H1 (cell line): ENCODE measurements at regions not wholly inside any gene's neighbourhood (a gene's known extent, or its start where the extent isn't known, plus 50 kb on each side); places are given as distances from the start of the nearest gene placed in this dataset.

Source experiments
- CTCF ChIA-PET: fragments of 300-600 bp; sonication (Branson Sonifier 250); formaldehyde crosslinking; loops from one replicate; lab custom pipeline; 2021; ENCODE audit not compliant: partially characterized antibody; lab: Charles Lee
- POLR2A ChIA-PET: fragments of 300-600 bp; sonication (Branson Sonifier 250); formaldehyde crosslinking; loops from one replicate; lab custom pipeline; 2021; ENCODE audit warnings: inconsistent platforms; ENCODE audit not compliant: partially characterized antibody; lab: Charles Lee
- DNase-seq, 2 experiments: peaks; one replicate each; pipeline versions ENCODE4 v3.0.0 to v3.0.0-alpha.2; 2010 to 2022; ENCODE audit warnings: low spot score in 2 of 2, low read depth in 1 of 2, mixed read lengths in 1 of 2
- FAIRE-seq: peaks from 2 replicates; lab custom pipeline; 2011; peaks lifted over from hg19 to GRCh38; lab: Jason Lieb, UNC
- H2AFZ ChIP-seq: 2 replicates; pipeline ENCODE4 v1.8.1; 2012; ENCODE audit warnings: low read length, inconsistent platforms
- H2AK5ac ChIP-seq: 2 replicates; pipeline ENCODE4 v1.6.1; 2013; ENCODE audit warnings: low read depth, low read length
- H2BK120ac ChIP-seq: replicated peaks from 2 replicates; pipeline ENCODE3; 2013; ENCODE audit warnings: low read depth, low read length, inconsistent platforms
- H2BK12ac ChIP-seq: 2 replicates; pipeline ENCODE4 v1.6.1; 2013; ENCODE audit warnings: low read depth, low read length
- H2BK15ac ChIP-seq: 2 replicates; pipeline ENCODE4 v1.6.1; 2013; ENCODE audit warnings: low read length
- H2BK20ac ChIP-seq: 2 replicates; pipeline ENCODE4 v1.6.1; 2013; ENCODE audit warnings: low read length
- H2BK5ac ChIP-seq: 2 replicates; pipeline ENCODE4 v1.6.1; 2013; ENCODE audit warnings: low read depth, low read length
- H3K14ac ChIP-seq: 2 replicates; pipeline ENCODE4 v1.6.1; 2013; ENCODE audit warnings: inconsistent platforms; ENCODE audit not compliant: insufficient read length
- H3K18ac ChIP-seq: 2 replicates; pipeline ENCODE4 v1.6.1; 2013; ENCODE audit warnings: low read length; ENCODE audit errors: extremely low read depth
- H3K23ac ChIP-seq: 2 replicates; pipeline ENCODE4 v1.6.1; 2013; ENCODE audit warnings: inconsistent platforms; ENCODE audit not compliant: insufficient read length
- H3K23me2 ChIP-seq: 2 replicates; pipeline ENCODE4 v1.6.1; 2013; ENCODE audit warnings: low read depth, low read length
- H3K27ac ChIP-seq: 2 replicates; pipeline ENCODE4 v1.6.1; 2011; ENCODE audit warnings: low read depth, low read length, inconsistent platforms
- H3K27me3 ChIP-seq, 4 experiments: replicated peaks in 1 of 4; 1 replicate in 1 of 4; 2 replicates in 3 of 4; pipeline versions ENCODE4 v1.6.1 to v1.8.1; 2011 to 2013; ENCODE audit warnings: low read length in 3 of 4, mild to moderate bottlenecking in 3 of 4, inconsistent platforms in 2 of 4, mixed read lengths in 2 of 4, moderate library complexity in 1 of 4; ENCODE audit not compliant: control insufficient read depth in 3 of 4, insufficient read depth in 3 of 4; ENCODE audit errors: extremely low read depth in 1 of 4
- H3K36me3 ChIP-seq, 4 experiments: 2 replicates each; pipeline versions ENCODE4 v1.6.1 to v1.8.1; 2011 to 2013; ENCODE audit warnings: mild to moderate bottlenecking in 4 of 4, low read length in 3 of 4, moderate library complexity in 2 of 4, control low read depth in 1 of 4, inconsistent platforms in 1 of 4; ENCODE audit not compliant: insufficient read depth in 4 of 4, control insufficient read depth in 2 of 4
- H3K4ac ChIP-seq: replicated peaks from 2 replicates; pipeline ENCODE3; 2013; ENCODE audit warnings: low read length, low read depth, mixed read lengths, inconsistent platforms; ENCODE audit not compliant: insufficient read length
- H3K4me1 ChIP-seq, 4 experiments: replicated peaks in 1 of 4; 1 replicate in 1 of 4; 2 replicates in 3 of 4; pipeline versions ENCODE4 v1.6.1 to v1.8.1; 2011 to 2013; ENCODE audit warnings: low read length in 3 of 4, inconsistent platforms in 2 of 4, mixed read lengths in 1 of 4; ENCODE audit not compliant: insufficient read depth in 4 of 4, control insufficient read depth in 3 of 4
- H3K4me2 ChIP-seq, 2 experiments: 2 replicates each; pipeline versions ENCODE4 v1.6.1 to v1.8.1; 2011 to 2013; ENCODE audit warnings: low read depth in 2 of 2, low read length in 2 of 2, control low read depth in 1 of 2, inconsistent platforms in 1 of 2, mild to moderate bottlenecking in 1 of 2; ENCODE audit not compliant: insufficient read depth in 1 of 2
- H3K4me3 ChIP-seq, 4 experiments: fragments of 200-600, 300-600 bp in 1 of 4; sonication (generic), shearing (Covaris generic), sonication (Bioruptor Twin) in 1 of 4; 2 replicates each; pipeline versions ENCODE4 v1.5.1 to v1.8.1; 2011 to 2016; ENCODE audit warnings: low read length in 4 of 4, low read depth in 3 of 4, control low read depth in 2 of 4, inconsistent platforms in 2 of 4, mild to moderate bottlenecking in 2 of 4, mixed read lengths in 1 of 4, moderate library complexity in 1 of 4; ENCODE audit not compliant: insufficient read depth in 2 of 4; ENCODE audit errors: extremely low read depth in 1 of 4
- H3K56ac ChIP-seq: replicated peaks from 2 replicates; pipeline ENCODE3; 2013; ENCODE audit warnings: low read depth, mild to moderate bottlenecking, mixed read lengths, low read length, inconsistent platforms; ENCODE audit not compliant: insufficient read length
- H3K79me1 ChIP-seq: 2 replicates; pipeline ENCODE4 v1.6.1; 2013; ENCODE audit warnings: low read depth, low read length, control low read depth
- H3K79me2 ChIP-seq, 2 experiments: 2 replicates each; pipeline versions ENCODE4 v1.6.1 to v1.8.1; 2012 to 2013; ENCODE audit warnings: low read length in 2 of 2, mild to moderate bottlenecking in 2 of 2, inconsistent platforms in 1 of 2; ENCODE audit not compliant: insufficient read depth in 2 of 2, control insufficient read depth in 1 of 2
- H3K9ac ChIP-seq, 4 experiments: replicated peaks in 1 of 4; 1 replicate in 1 of 4; 2 replicates in 3 of 4; pipeline versions ENCODE4 v1.6.1 to v1.8.1; 2011 to 2013; ENCODE audit warnings: low read depth in 3 of 4, low read length in 3 of 4, control low read depth in 2 of 4, mild to moderate bottlenecking in 2 of 4, moderate library complexity in 2 of 4, inconsistent platforms in 1 of 4; ENCODE audit errors: extremely low read depth in 1 of 4
- H3K9me3 ChIP-seq, 2 experiments: 2 replicates each; pipeline versions ENCODE4 v1.6.1 to v1.8.1; 2012 to 2013; ENCODE audit warnings: mild to moderate bottlenecking in 2 of 2, moderate library complexity in 2 of 2, control low read depth in 1 of 2, inconsistent platforms in 1 of 2, low read depth in 1 of 2, low read length in 1 of 2, mixed read lengths in 1 of 2; ENCODE audit not compliant: insufficient read depth in 2 of 2
- H4K20me1 ChIP-seq, 2 experiments: replicated peaks in 1 of 2; 2 replicates each; pipeline versions ENCODE3 to v1.8.1; 2011 to 2013; ENCODE audit warnings: inconsistent platforms in 2 of 2, low read length in 2 of 2, mild to moderate bottlenecking in 1 of 2; ENCODE audit not compliant: insufficient read depth in 2 of 2, control insufficient read depth in 1 of 2
- H4K5ac ChIP-seq: 2 replicates; pipeline ENCODE4 v1.6.1; 2013; ENCODE audit warnings: low read length, low read depth, mixed read lengths, inconsistent platforms; ENCODE audit not compliant: insufficient read length
- H4K8ac ChIP-seq: 2 replicates; pipeline ENCODE4 v1.8.0; 2013; ENCODE audit warnings: mild to moderate bottlenecking, moderate library complexity, low read length, inconsistent platforms; ENCODE audit not compliant: insufficient read depth; ENCODE audit errors: extremely low read depth
- H4K91ac ChIP-seq: replicated peaks from 2 replicates; pipeline ENCODE3; 2013; ENCODE audit warnings: low read length, mixed read lengths, inconsistent platforms; ENCODE audit not compliant: insufficient read length
- JUND ChIP-seq: IDR thresholded peaks from 2 replicates; pipeline ENCODE4 v1.6.1; 2011; ENCODE audit warnings: mild to moderate bottlenecking, improper control_type of control experiment, low read length
- WGBS, 2 experiments: shearing (Covaris generic) in 1 of 2; methylation state at CpG; one replicate each; pipeline versions ENCODE4 v1.1.6 to v1.1.7; 2013 to 2015; ENCODE audit warnings: low lambda C conversion rate in 2 of 2, mixed read lengths in 2 of 2, inconsistent platforms in 1 of 2, low coverage in 1 of 2, missing lambda C conversion rate in 1 of 2; ENCODE audit not compliant: insufficient replicate concordance in 2 of 2, insufficient coverage in 1 of 2, insufficient read length in 1 of 2; ENCODE audit errors: extremely low coverage in 1 of 2, missing lambda C conversion rate in 1 of 2; 5-methylcytosine and 5-hydroxymethylcytosine counted together

GRCh38 chr5:91691592-91691991, 308.5 kb upstream of the ARRDC3 start:
- no peak for FAIRE-seq

More at GRCh38 chr5:91691592-91691991, 308.5 kb upstream of the ARRDC3 start:
- H3K27ac ChIP-seq: no peak overlapping the region
- H4K20me1 ChIP-seq: no peaks in the 10 kb centered on the region
- no peak for TF ChIP-seq JUND
- no peaks in the 10 kb centered on the region for H3K23me2 ChIP-seq
- no peak overlapping the region for H2BK20ac ChIP-seq
- no peak overlapping the region for H2BK15ac ChIP-seq
- H3K18ac ChIP-seq: no peak overlapping the region
- H3K14ac ChIP-seq: no peak overlapping the region
- H3K36me3 ChIP-seq: no peaks in the 10 kb centered on the region
- H2BK120ac ChIP-seq: no peak overlapping the region
- H3K27me3 ChIP-seq: peaks cover 0 to 1% (median 0%) of the 10 kb centered on the region in 4 experiments; a peak in 1 of 7 replicates
- no peak overlapping the region for H4K91ac ChIP-seq
- no peak overlapping the region for H3K4me3 ChIP-seq
- peaks cover 5 to 14% of the 10 kb centered on the region in 2 experiments for H3K9me3 ChIP-seq
- no peak overlapping the region for H4K8ac ChIP-seq
- H2BK5ac ChIP-seq: no peak overlapping the region
- H2AK5ac ChIP-seq: no peak overlapping the region
- DNase-seq: no peak
- no peak overlapping the region for H4K5ac ChIP-seq
- H2AFZ ChIP-seq: no peak overlapping the region
- no peak overlapping the region for H3K4ac ChIP-seq
- 83% methylated on average over 2 of the region's 2 CpGs; no CpG with 5 or more reads in 1 of the 2 experiments for WGBS, 2 experiments
- H3K9ac ChIP-seq: no peak overlapping the region
- H3K79me2 ChIP-seq: no peaks in the 10 kb centered on the region
- no peak overlapping the region for H3K4me2 ChIP-seq
- ChIA-PET CTCF (interaction anchor here (0.6 kb wide), 1 partner anchor 204 kb away, joined by 3 read pairs; no protein-coding TSS in a partner anchor), POLR2A (no interaction called here)
- no peak overlapping the region for H2BK12ac ChIP-seq
- no peak overlapping the region for H3K56ac ChIP-seq
- H3K4me1 ChIP-seq: no peaks in the 10 kb centered on the region
- H3K23ac ChIP-seq: no peak overlapping the region
- no peaks in the 10 kb centered on the region for H3K79me1 ChIP-seq
